H1 (cell line): ENCODE measurements at regions not wholly inside any gene's neighbourhood (a gene's known extent, or its start where the extent isn't known, plus 50 kb on each side); places are given as distances from the start of the nearest gene placed in this dataset.

Source experiments
- CBX5 ChIP-seq: fragments of 300-800, 300-1000 bp; sonication (generic); IDR thresholded peaks from 2 replicates; pipeline ENCODE4 v1.7.1; 2016; ENCODE audit warnings: antibody characterized with exemption, low read length, low read depth
- EP300 ChIP-seq, 2 experiments: IDR thresholded peaks; 1 replicate in 1 of 2; 2 replicates in 1 of 2; pipeline ENCODE4 v1.6.1; 2011 to 2012; ENCODE audit warnings: low read depth in 2 of 2, low read length in 2 of 2, mild to moderate bottlenecking in 2 of 2, borderline replicate concordance in 1 of 2, inconsistent platforms in 1 of 2, moderate library complexity in 1 of 2
- GABPA ChIP-seq: IDR thresholded peaks from 2 replicates; pipeline ENCODE4 v1.6.1; 2011; ENCODE audit warnings: mild to moderate bottlenecking, low read length, moderate library complexity, borderline replicate concordance; ENCODE audit not compliant: insufficient read depth
- NANOG ChIP-seq: IDR thresholded peaks from 2 replicates; pipeline ENCODE4 v1.6.1; 2011; ENCODE audit warnings: low read length, low read depth, mild to moderate bottlenecking, inconsistent platforms; ENCODE audit not compliant: insufficient read depth, poor library complexity, severe bottlenecking
- RFX5 ChIP-seq: IDR thresholded peaks from 2 replicates; pipeline ENCODE4 v1.6.1; 2011; ENCODE audit warnings: low read depth, low read length, improper control_type of control experiment, borderline replicate concordance
- TAF7 ChIP-seq: optimal IDR thresholded peaks from 2 replicates; pipeline ENCODE3; 2011; ENCODE audit warnings: low read depth, mild to moderate bottlenecking, inconsistent platforms, low read length, moderate library complexity, borderline replicate concordance

GRCh38 chr2:180716186-180717180, 263.9 kb upstream of the UBE2E3 start (continued):
- TF ChIP-seq CBX5 (no peak), TAF7 (no peak), RFX5 (no peak), GABPA (no peak), EP300 (IDR thresholded peaks at IDR 0.05; ENCODE audit: borderline replicate concordance in 1 of 2, low read depth in 2 of 2, low read length in 2 of 2) (no peak), NANOG (no peak)
